ENCODE measurements at regions not wholly inside any gene's neighbourhood (a gene's known extent, or its start where the extent isn't known, plus 50 kb on each side); places are given as distances from the start of the nearest gene placed in this dataset.

DNA sequence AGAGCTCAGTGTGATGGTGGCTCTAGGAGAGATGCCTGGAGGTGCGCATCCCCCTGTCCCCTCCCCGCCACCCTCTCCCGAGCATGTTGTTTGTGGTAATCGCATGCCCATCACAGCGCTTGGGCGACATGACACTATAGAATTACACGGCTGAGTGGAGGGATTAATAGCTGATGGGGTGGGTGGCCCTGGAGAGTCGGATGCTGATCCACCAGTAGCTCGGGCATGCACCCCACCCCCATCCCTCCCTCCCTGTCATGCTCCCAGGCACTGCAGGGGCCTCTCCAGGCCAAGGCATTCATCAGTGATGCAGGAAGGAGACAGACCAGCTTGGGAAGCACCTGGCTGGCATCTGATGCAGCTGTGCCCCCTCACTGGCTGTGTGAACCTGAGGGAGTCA lies 159.0 kb upstream of the IGSF21 start:
- Mint-ChIP-seq H3K27ac (no peak overlapping the region), H3K4me1 (no peaks in the 10 kb centered on the region), H3K27me3 (peaks cover 21% of the 10 kb centered on the region), H3K36me3 (ENCODE audit: low read depth) (no peaks in the 10 kb centered on the region), H3K4me3 (no peak overlapping the region), H3K9me3 (no peaks in the 10 kb centered on the region)
- CTCF ChIA-PET = no interaction called here
- POLR2A ChIA-PET = no interaction called here
- intact Hi-C loops (cut with micrococcal nuclease) = no loop called here
- TF ChIP-seq, protein P1, sequence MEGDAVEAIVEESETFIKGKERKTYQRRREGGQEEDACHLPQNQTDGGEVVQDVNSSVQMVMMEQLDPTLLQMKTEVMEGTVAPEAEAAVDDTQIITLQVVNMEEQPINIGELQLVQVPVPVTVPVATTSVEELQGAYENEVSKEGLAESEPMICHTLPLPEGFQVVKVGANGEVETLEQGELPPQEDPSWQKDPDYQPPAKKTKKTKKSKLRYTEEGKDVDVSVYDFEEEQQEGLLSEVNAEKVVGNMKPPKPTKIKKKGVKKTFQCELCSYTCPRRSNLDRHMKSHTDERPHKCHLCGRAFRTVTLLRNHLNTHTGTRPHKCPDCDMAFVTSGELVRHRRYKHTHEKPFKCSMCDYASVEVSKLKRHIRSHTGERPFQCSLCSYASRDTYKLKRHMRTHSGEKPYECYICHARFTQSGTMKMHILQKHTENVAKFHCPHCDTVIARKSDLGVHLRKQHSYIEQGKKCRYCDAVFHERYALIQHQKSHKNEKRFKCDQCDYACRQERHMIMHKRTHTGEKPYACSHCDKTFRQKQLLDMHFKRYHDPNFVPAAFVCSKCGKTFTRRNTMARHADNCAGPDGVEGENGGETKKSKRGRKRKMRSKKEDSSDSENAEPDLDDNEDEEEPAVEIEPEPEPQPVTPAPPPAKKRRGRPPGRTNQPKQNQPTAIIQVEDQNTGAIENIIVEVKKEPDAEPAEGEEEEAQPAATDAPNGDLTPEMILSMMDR (IDR thresholded peaks at IDR 0.05) = no peak
- ATAC-seq (ENCODE audit: low read depth) (no peak), DNase-seq (no peak)

DNA sequence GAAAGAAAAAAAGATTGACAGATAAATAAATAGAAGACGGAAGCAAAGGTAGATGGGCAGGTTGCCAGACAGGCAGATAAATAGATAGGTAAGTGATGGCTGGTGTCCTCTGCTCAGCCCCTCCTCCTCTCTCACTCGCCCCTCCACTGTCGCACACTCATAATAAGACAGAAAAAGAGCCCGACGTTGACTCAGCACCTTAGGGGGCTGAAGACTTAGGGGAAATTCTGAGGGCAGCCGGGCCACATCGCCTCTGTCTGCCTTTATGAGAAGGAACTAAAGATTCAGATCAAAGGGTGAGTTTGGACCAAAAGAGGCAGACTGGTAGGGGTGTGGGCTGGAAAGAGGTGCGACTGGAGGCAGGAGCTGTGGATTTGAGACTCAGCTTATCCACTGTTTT lies 158.1 kb upstream of the IGSF21 start:
- CTCF ChIA-PET = no interaction called here
- no peaks in the 10 kb centered on the region for H3K9me3 Mint-ChIP-seq
- POLR2A ChIA-PET = no interaction called here

DNA sequence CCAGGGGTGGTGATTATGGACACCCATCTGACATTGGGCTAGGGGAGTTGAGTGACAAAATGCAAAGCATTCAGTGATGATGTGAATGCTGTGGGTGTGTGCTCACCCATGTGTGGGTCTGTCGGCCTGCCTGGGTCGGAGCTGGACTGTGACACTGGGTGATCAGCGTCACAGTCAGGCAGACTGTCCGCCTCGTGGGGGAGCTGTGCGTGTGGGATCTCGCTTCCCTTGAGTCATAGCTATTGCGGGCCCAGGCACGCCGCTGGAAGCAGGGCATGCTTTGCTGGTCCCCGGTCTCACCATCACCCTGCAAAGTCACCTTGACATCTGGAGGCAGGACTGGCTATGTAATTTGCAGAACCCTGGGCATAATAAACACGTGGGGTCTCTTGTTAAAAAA lies 156.9 kb upstream of the IGSF21 start:
- ChIA-PET POLR2A (no interaction called here), CTCF (no interaction called here)
- no peaks in the 10 kb centered on the region for H3K9me3 Mint-ChIP-seq
- no peaks in the 10 kb centered on the region for H3K4me1 Mint-ChIP-seq
- no peak overlapping the region for H3K27ac Mint-ChIP-seq
- no peaks in the 10 kb centered on the region for H3K36me3 Mint-ChIP-seq (ENCODE audit: low read depth)
- DNase-seq (no peak), ATAC-seq (ENCODE audit: low read depth) (no peak)
- no peak overlapping the region for H3K4me3 Mint-ChIP-seq
- intact Hi-C loops (cut with micrococcal nuclease) = no loop called here
- H3K27me3 Mint-ChIP-seq = peaks cover 23% of the 10 kb centered on the region
- TF ChIP-seq, protein P1 (IDR thresholded peaks at IDR 0.05) = no peak

More for the DNA sequence above, 158.1 kb upstream of the IGSF21 start:
- H3K27ac Mint-ChIP-seq = no peak overlapping the region
- no peak for ATAC-seq (ENCODE audit: low read depth)
- no peak overlapping the region for H3K4me3 Mint-ChIP-seq
- no peaks in the 10 kb centered on the region for H3K4me1 Mint-ChIP-seq
- TF ChIP-seq, protein P1 (IDR thresholded peaks at IDR 0.05) = no peak
- DNase-seq = no peak
- no peaks in the 10 kb centered on the region for H3K36me3 Mint-ChIP-seq (ENCODE audit: low read depth)
- intact Hi-C loops (cut with micrococcal nuclease) = no loop called here
- peaks cover 23% of the 10 kb centered on the region for H3K27me3 Mint-ChIP-seq

DNA sequence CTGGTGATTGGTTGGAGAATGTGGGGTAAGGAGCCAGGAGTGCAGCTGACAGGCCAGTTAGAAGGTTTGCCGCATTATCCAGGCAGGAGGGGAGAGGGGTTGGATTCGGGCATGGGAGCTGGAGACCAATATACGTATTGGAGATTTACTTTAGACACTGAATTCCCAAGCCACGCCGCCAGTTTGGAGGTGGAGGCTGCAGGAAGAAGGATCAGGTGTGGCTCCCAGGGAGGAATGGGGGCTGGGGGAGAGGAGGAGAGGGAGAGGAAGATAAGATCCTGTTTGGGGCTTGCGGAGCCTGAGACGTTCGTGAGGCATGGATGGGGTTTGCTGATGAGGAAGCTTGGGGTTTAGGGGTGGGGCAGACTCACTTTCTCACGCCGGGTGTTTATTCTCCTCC lies 155.1 kb upstream of the IGSF21 start:
- ChIA-PET POLR2A (no interaction called here), CTCF (no interaction called here)
- Mint-ChIP-seq H3K36me3 (ENCODE audit: low read depth) (no peaks in the 10 kb centered on the region), H3K27me3 (peaks cover 12% of the 10 kb centered on the region), H3K4me1 (no peaks in the 10 kb centered on the region), H3K9me3 (no peaks in the 10 kb centered on the region), H3K27ac (no peak overlapping the region), H3K4me3 (no peak overlapping the region)
- DNase-seq (no peak), ATAC-seq (ENCODE audit: low read depth) (no peak)
- intact Hi-C loops (cut with micrococcal nuclease) = no loop called here
- TF ChIP-seq, protein P1 (IDR thresholded peaks at IDR 0.05) = no peak

DNA sequence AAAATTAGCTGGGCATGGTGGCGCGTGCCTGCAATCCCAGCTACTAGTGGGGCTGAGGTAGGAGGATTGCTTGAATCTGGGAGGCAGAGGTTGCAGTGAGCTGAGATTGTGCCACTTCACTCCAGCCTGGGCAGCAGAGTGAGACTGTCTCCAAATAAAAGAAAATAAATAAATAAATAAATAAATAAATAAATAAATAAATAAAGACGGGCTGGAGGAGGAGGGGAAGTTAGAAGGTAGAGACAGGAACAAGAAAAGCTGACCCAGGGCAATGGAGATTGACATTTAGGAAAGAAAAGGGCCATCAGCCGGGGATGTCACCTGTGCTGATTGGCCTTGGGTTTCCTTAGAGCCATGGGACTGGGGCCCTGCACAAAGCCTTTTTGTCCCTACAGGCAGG lies 153.7 kb upstream of the IGSF21 start:
- CTCF ChIA-PET = no interaction called here
- Mint-ChIP-seq H3K27ac (no peak overlapping the region), H3K4me1 (peaks cover 5% of the 10 kb centered on the region), H3K27me3 (peaks cover 11% of the 10 kb centered on the region), H3K9me3 (no peaks in the 10 kb centered on the region), H3K4me3 (no peak overlapping the region), H3K36me3 (ENCODE audit: low read depth) (no peaks in the 10 kb centered on the region)
- POLR2A ChIA-PET = no interaction called here
- DNase-seq (no peak), ATAC-seq (ENCODE audit: low read depth) (no peak)
- intact Hi-C loops (cut with micrococcal nuclease) = no loop called here
- TF ChIP-seq, protein P1 (IDR thresholded peaks at IDR 0.05) = no peak
